ENCODE measurements at regions not wholly inside any gene's neighbourhood (a gene's known extent, or its start where the extent isn't known, plus 50 kb on each side); places are given as distances from the start of the nearest gene placed in this dataset.
"Not testable (repeated sequence)": the region's sequence is repeated elsewhere in the genome, so short reads cannot be mapped to it uniquely, and the experiment has no call there.

DNA sequence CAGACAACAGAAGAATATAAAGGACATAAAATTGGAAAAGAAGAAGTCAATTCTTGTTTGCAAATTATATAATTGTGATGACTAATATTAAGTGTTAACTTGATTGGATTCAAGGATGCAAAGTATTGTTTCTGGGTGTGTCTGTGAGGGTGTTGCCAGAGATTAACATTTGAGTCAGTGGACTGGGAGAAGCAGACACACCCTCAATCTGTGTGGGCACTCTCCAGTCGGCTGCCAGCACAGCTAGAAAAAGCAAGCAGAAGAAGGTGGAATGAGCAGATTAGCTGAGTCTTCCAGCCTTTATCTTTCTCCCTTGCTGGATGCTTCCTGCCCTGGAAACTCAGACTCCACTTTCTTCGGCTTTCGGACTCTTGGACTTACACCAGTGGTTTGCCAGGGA is 51.7 kb downstream of the UBE2NL start:
- no peak for DNase-seq

DNA sequence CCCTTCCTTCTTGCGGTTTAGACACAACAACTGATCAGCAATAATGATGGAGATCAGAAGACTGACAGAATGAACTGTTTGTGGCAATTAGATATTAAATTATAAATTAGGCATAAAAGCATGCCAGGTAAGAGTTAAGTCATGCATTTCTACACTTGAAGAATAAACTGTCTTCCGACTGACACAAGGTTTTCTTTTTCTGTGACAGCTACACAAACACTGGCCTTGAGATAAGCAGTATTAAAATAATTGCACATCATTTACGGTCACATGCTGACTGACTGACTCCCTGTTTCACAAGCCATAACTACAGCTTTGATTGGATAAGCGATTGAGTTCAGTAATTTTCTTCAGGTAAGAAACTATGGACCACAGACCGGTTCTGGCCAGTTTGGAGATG is 56.2 kb downstream of the UBE2NL start:
- no peak for DNase-seq

DNA sequence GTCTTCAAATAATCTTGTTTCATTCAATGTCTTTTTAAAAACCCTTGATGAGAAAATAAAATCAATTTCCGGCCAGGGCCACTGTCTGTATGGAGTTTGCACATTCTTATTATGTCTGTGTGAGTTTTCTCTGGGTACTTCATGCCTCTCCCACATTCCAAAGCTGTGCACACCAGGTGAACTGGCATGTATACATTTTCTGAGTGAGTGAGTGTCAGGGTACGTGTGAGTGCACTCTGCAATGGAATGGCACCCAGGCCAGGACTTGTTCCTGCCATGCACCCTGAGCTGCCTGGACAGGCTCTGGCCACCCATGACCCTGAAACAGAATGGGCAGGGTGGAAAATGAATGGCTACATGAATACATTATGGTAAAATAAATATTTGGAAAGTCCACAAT is 61.3 kb downstream of the UBE2NL start:
- no peak for DNase-seq

DNA sequence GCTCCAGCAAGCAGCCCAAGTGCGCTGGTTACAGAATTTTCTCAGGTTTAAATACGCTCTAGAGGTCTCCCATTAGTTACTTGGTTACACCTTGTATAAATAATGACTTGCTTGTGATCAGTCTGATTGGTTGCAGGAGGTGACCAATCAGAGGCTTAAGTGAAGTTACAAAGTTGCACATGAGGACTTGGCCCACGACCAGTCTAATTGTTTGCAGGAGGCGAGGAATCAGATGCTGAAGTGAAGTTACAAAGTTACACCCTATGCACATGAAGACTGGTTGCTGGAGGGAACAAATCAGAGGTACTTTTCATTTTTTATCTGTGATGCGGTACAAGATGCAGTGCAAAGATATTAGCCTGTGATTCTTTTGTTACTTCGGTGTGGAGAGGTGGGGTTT is 80.7 kb downstream of the UBE2NL start:
- DNase-seq = no peak

DNA sequence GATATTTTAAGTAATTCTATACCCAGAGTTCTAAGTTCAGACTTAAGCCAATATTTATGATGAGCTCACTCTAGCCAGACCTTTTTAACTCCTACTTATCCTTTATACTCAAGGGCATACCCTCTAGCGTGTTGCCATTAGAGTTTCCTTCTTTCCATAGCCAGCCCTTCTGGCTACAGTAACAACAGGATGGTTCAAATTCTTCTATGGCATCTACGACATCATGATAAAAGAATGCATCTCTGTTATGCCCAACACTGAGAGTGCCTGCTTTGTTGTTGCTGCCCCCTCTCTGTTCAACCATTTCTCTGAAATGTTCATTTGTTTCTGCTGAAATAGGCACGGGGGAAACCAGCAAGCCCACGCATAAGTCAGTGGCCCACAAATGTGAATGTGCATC is 104.5 kb downstream of the UBE2NL start:
- no peak for DNase-seq

DNA sequence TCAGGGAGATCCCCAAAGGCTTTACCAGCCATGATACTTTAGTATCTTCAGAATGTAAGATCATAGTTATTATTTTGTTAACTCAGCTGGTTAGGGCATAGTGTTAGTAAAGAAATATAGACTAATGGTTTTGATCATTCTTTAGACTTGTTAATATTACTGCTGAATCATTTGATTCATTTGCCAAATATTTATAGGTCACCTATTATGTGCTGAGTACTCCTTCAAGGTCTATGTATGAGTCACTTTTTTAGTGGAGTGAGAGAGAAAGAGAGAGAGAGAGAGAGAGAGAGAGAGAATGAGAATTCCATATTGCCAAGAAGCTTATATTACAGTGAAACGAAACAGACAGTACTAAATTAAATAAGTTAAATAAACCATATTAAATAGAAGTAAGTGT is 110.3 kb downstream of the UBE2NL start:
- no peak for DNase-seq

DNA sequence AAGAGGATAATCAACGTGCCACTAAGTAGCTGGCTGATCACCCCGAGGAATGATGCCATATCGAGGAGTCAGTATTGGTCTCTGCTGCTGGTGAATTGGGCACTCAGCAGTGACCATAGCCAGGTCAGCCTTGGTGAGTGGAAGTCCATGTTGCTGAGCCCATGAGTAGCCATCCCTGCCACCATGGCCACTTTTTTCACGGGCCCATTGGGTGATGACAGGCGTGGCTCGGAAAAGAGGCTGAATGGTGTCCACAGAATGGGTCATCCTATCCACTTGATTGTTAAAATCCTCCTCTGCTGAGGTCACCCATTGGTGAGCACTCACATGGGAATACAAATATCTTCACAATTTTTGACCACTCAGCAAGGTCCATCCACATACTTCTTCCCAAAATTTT is 114.4 kb downstream of the UBE2NL start:
- DNase-seq = no peak

DNA sequence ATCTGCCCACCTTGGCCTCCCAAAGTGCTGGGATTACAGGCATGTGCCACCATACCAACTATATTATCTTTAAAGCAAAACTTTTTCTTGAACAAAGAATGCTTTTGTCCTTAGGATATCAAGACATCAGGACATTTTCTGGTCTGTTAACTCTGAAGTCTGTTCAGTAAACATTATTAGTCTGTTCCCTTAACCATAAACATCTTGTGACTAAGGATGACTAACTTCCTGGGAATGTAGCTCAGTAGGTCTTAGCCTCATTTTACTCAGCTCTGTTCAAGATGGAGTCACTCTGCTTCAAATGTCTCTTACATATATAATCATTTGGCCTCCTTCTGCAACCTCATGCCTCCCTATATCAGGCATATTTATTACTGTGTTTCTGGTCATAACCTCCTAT is 122.9 kb downstream of the UBE2NL start:
- no peak for DNase-seq

DNA sequence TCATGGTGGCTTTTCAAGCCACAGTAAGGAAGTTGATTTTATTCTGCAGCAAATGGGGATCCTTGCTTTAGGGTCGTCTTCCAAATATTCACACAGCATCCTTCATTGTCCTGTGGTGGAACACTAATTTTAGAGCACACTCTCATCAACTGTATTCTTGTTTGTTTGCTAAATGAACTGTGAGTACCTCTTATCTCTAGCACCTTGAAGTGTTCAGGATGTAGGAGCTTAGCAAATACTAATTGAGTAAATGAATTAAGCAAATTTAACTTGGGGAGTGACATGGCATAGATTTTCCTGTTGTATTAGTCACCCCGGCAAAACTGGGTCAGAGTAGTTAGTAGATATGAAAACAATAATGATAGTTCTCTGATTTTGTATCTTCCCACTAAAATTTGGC is 156.9 kb downstream of the UBE2NL start:
- DNase-seq = no peak

DNA sequence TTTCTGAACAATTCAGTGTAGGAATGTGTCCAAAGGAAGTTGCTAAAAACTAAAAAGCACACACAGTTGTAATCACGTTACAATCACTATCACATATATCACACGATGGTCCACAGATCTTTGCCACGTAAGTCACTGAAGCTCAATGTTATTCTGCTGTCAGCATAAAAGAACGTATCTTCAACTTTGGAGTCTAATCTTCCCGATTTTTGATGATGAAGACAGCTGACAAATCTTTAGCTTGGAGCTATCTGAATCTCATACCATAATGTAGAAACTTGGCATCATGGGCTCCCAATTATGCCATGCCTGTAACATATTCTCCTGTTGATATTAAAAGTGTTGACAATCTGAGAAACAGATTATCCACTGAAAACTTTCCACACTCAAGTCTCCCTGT is 158.4 kb downstream of the UBE2NL start:
- DNase-seq = no peak

DNA sequence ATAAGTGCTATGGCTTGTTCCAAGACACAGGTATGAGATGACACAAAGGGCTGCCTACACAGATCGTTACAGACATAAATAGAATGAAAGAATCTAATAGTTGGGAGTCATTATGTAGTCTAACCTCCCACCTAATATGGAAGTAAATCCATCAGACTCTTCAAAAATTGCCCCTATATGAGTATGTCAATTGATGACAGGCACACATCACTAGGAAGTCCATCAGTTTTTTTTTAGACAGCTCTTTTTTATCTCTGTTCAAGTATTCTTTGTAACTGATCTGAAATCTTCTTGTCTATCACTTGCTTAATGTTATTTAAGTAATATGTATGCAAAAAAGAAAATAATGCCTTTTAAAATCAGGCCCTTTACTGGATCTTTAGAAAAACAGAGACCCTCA is 191.6 kb downstream of the UBE2NL start:
- no peak for DNase-seq

DNA sequence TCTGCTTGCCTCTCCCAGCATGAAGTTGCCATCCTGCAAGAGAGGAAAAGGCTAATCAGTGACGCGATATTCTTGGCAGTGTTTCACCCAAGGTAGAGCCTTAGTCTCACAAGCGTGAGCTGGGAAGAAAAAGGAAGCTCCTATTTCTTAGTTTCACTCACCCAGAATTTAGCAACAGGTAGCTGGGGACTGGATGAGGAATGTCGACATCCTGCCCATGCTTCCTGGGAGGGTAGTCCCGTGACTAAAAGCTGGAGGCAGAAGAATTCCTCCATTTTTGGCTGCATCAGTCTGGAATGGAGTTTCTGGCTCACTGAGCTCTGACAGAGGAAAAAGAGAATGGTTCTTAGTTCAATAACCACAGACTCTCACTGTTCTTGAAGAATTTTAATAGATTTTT is 198.4 kb downstream of the UBE2NL start:
- not testable (repeated sequence) for DNase-seq

DNA sequence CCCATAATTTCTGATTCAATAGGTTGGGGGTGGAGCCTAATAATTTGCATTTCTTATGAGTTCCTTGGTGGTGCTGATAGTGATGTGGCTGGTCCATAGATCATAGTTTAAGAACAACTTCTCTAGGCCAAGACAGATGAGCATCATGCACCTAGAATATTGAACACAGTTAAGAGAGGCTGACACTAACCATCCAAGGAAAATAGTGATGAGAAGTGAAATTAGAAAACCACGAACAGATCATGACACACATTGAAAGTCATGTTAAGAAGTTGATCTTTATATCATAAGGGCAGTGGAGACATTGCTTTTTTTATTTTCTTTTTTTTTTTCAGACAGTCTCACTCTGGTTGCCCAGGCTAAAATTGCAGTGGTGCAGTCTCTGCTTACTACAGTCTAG is 205.8 kb downstream of the UBE2NL start:
- not testable (repeated sequence) for DNase-seq

DNA sequence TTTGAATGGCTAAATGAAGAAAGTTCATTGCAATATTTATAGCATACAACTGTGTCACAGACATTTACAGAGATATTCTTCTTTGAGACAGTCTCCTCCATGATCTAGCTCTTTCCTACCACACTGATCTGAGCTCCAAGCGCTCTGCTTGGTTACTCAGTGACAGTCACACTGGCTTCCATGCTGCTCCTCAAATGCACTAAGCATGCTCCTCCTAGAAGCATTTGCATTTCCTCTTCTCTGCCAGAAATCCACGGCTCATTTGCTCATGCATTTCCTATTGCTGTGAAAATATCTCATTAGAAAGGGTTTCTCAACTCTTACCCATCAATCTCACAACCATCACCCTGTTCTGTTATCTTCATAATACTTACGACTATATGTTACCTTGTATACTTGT is 208.2 kb downstream of the UBE2NL start:
- not testable (repeated sequence) for DNase-seq

DNA sequence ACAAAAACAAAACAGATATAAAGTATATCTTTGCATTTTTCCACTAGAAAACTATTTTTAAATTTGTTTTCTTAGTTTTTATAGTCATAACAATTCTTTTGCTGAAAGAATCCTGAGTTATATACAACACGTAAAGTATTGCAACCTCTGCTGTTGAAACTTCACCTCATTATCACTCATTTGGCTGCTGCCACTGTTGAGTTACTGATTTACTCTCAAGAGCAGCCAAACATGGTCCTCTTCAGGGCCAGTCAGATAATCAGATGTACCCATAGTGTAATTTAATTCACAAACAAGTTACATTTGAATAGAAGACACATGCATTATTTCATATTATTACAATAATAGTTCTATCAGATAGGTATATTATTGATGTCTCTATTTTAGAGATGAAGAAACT is 235.6 kb downstream of the UBE2NL start:
- DNase-seq = not testable (repeated sequence)

DNA sequence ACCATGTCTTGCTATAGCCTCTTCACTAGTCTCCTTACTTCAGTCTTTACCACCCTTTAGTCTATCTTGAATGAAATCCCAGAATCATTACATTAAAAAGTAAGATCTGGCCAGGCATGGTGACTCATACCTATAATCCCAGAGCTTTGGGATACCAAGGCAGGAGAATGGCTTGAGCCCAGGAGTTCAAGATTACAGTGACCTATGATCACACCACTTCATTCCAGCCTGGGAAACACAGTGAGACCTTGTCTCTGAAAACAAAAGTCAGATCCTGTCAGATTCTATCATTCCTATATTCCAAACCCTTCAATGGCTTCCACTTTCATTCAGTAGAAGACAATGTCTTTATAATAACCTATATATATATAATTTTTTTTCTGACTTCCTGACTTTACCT is 237.7 kb downstream of the UBE2NL start:
- not testable (repeated sequence) for DNase-seq

DNA sequence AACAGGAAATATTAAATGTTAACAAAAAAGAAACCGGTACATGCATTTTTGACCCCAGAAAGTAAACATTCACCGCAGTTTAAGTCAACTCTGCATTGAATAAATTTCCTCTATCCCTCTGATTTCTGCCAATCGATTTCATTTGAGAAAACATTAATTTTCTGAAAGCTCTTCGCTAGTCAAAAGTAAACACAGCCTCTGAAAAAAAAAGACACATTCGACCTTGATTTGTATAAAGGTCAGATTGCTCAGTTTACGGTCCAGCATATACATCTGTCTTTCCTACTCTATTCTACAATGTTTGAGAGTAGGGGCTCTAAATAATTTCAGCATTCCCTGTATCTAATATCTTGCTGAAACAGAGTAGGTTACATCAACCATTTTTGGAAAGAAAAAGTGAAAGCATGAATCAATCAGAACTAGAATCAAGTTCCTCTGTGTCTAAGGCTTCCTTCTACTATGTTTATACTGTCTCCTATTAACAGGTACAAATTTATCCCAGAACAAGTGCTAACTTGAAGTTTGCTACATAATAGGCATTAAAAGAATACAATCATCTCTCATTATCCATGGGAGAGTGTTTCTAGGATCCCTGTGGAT is 243.8 kb downstream of the UBE2NL start:
- DNase-seq = not testable (repeated sequence)

DNA sequence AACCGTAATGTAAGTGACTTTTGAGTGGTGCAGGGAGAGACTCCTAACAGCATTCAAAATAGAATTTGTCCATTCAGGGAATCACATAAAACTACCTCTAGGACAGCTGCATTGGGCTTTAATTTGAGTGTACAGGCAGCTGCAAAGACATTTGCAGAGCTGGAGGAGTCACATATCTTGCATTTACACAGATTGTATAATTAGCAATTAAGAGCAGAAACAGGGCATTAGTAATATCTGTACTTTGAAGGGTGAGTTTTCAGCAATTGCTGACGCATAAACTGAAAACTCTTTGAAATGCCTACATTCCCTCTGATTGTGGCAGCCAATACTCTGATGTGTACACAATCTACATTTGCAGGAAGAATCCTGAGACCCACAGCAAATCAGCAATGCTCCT is 245.6 kb downstream of the UBE2NL start:
- not testable (repeated sequence) for DNase-seq

DNA sequence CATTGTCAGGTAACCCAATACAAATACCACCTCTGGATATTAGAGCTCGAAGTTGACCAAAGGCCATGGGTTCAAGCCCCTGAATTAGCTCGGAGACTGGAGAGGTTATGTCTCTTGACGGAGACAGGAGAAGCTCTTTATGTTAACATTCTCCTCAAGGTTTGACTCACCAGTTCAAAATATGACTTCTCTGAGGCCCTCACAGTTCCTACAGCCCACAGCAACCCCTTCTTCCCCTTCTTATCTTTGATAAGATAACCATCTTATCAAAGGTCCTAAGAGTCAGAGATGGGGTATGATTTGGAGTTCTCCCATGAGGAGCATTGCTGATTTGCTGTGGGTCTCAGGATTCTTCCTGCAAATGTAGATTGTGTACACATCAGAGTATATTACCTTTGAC is 246.6 kb downstream of the UBE2NL start:
- DNase-seq = not testable (repeated sequence)

DNA sequence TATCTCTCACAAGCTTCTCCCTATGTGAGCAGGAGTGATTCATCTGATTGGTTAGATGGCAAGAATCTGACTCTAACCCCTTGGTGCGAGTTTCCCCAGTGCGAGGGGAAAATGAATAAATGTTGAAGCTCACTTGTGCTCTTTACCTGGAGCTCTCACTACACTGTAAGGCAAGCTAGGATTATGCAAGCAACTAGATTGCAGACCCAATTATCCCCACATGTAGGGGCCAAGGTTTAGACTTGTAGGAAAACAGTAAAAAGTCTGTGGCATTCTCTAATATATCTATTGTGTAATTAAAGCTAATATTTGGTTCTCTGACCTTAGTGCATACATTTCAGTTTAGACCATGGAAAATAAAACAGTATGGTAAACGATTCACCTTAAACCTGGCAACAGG is 247.2 kb downstream of the UBE2NL start:
- DNase-seq = not testable (repeated sequence)

DNA sequence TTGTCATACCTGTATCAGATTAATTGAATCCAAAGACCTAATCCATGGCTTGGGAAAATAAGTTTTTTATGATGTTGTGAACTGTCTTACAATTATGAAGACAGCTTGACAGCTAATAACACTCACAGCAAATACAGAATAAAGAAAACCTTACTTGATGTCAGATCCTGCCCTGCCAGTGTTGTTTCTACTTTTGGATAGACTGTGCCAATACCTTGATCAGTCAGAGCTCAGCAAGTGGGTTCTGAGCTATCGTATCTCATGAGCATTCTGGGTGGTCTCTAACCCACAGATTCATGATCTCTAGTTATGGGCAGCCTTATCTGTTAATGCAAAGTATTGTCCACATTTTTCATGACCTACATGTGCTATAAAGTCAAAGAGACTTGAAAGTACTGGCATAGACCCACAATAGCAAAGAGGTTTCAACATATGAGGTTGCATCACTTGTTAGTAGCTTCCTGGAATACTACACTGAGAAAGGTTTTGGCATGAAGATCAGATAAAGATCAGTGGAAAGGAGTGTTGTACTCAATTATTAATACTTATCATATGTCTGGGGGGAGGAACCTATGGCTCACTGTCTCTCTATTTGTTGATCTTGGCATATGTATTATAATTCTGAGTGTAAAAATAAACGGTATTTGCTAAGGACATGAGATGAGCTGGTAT is 250.7 kb downstream of the UBE2NL start:
- not testable (repeated sequence) for DNase-seq

DNA sequence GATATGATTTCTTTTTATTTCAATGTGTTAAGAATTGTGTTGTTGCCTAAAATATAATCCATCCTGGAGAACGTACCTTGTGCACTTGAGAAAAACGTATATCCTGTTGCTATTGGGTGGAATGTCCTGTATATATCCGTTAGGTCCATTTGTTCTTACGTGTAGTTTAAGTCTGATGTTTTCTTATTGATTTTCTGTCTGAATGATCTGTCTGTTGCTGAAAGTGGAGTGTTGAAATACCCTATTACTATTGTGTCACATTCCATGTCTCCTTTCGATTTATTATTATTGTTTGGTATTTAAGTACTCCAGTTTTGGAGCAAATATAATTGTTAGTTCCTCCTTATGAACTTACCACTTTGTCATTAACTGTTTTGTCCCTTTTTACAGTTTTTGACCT is 270.6 kb downstream of the UBE2NL start:
- not testable (repeated sequence) for DNase-seq

DNA sequence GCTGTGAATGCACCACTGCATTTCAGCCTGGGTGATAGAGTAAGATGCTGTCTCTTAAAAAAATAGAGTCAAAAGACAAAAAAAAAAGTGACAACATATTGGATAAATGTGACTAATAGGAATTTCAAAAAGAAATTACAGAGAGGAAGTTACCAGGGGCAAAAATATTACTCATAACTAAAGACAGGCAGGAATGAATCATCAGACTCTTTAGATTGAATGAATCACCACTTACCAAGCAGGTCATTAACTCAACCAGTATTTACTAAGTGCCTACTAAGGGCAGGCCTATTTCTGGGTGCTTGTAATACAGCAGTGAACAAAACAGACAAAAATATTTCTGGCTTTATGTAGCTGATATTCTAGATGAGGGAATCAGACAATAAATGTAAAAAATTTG is 301.3 kb downstream of the UBE2NL start:
- not testable (repeated sequence) for DNase-seq

DNA sequence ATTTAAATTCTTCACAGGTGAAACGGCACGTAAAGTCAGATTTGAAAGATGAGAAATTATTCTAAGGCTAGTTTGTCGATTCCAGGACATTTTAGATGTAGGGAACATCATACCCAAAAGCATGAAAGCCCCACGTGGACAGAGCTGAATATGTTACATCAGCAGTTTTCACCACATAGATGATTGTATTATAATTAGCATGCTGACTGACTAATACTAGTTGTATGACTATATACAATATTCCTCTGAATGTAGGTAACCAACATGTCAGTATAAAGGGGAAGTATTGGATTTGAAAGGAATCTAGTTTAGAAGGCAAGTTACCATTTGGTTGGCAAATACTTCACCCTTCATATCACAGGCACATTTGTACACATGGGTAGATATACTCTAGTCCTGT is 304.6 kb downstream of the UBE2NL start:
- DNase-seq = not testable (repeated sequence)

Measured in right lung (tissue), 2 donors.